ENCODE measurements at regions not wholly inside any gene's neighbourhood (a gene's known extent, or its start where the extent isn't known, plus 50 kb on each side); places are given as distances from the start of the nearest gene placed in this dataset.

- intact Hi-C loops (cut with micrococcal nuclease), result no loop called here
- Mint-ChIP-seq H3K27ac (no peak overlapping the region), H3K9me3 (no peaks in the 10 kb centered on the region), H3K4me1 (ENCODE audit: low read depth) (no peaks in the 10 kb centered on the region), H3K4me3 (no peak overlapping the region), H3K36me3 (ENCODE audit: low read depth) (no peaks in the 10 kb centered on the region), H3K27me3 (ENCODE audit: low read depth) (no peaks in the 10 kb centered on the region)
- DNase-seq, result no peak
- CTCF ChIA-PET, result interaction anchor here (0.6 kb wide), 1 partner anchor 10 kb away, joined by 3 read pairs; no protein-coding TSS in a partner anchor
Measured at GRCh38 chr1:244952280-244952933, 88.1 kb upstream of the HNRNPU start.

- DNase-seq, result no peak
- CTCF ChIA-PET, result no interaction called here
- Mint-ChIP-seq H3K9me3 (no peaks in the 10 kb centered on the region), H3K27me3 (ENCODE audit: low read depth) (no peaks in the 10 kb centered on the region), H3K36me3 (ENCODE audit: low read depth) (no peaks in the 10 kb centered on the region), H3K4me3 (no peak overlapping the region), H3K27ac (no peak overlapping the region), H3K4me1 (ENCODE audit: low read depth) (no peaks in the 10 kb centered on the region)
- intact Hi-C loops (cut with micrococcal nuclease), result no loop called here
Measured at GRCh38 chr1:244948416-244948815, 84.1 kb upstream of the HNRNPU start.

GRCh38 chr1:244945109-244945671, 80.8 kb upstream of the HNRNPU start:
- Mint-ChIP-seq H3K9me3 (no peaks in the 10 kb centered on the region), H3K4me3 (no peak overlapping the region), H3K27me3 (ENCODE audit: low read depth) (no peaks in the 10 kb centered on the region), H3K27ac (no peak overlapping the region), H3K36me3 (ENCODE audit: low read depth) (no peaks in the 10 kb centered on the region), H3K4me1 (ENCODE audit: low read depth) (no peaks in the 10 kb centered on the region)
- intact Hi-C loops (cut with micrococcal nuclease), result no loop called here
- CTCF ChIA-PET, result interaction anchor here (0.6 to 0.7 kb wide), 2 partner anchors 15 to 1530 kb away, joined by 3 read pairs; no protein-coding TSS in a partner anchor
- no peak for DNase-seq

- H3K9me3 Mint-ChIP-seq, result no peaks in the 10 kb centered on the region
- H3K27me3 Mint-ChIP-seq (ENCODE audit: low read depth), result no peaks in the 10 kb centered on the region
- H3K27ac Mint-ChIP-seq, result no peak overlapping the region
Measured at GRCh38 chr1:244941121-244941520, 76.8 kb upstream of the HNRNPU start.

GRCh38 chr1:244937099-244937498, 72.8 kb upstream of the HNRNPU start:
- Mint-ChIP-seq H3K27ac (no peak overlapping the region), H3K9me3 (no peaks in the 10 kb centered on the region), H3K4me1 (ENCODE audit: low read depth) (no peaks in the 10 kb centered on the region), H3K4me3 (no peak overlapping the region), H3K27me3 (ENCODE audit: low read depth) (no peaks in the 10 kb centered on the region), H3K36me3 (ENCODE audit: low read depth) (no peaks in the 10 kb centered on the region)
- intact Hi-C loops (cut with micrococcal nuclease), result no loop called here
- no peak for DNase-seq
- CTCF ChIA-PET, result interaction anchor here (1.8 kb wide), 1 partner anchor 17 kb away, joined by 3 read pairs; no protein-coding TSS in a partner anchor

More at GRCh38 chr1:244941121-244941520, 76.8 kb upstream of the HNRNPU start:
- no peak overlapping the region for H3K4me3 Mint-ChIP-seq
- no peaks in the 10 kb centered on the region for H3K4me1 Mint-ChIP-seq (ENCODE audit: low read depth)
- H3K36me3 Mint-ChIP-seq (ENCODE audit: low read depth), result no peaks in the 10 kb centered on the region
- no peak for DNase-seq
- CTCF ChIA-PET, result interaction anchor here (0.6 kb wide), 1 partner anchor 102 kb away, joined by 3 read pairs; no protein-coding TSS in a partner anchor
- intact Hi-C loops (cut with micrococcal nuclease), result no loop called here

GRCh38 chr1:244920911-244921761, 56.8 kb upstream of the HNRNPU start:
- Mint-ChIP-seq H3K4me3 (no peak overlapping the region), H3K27me3 (ENCODE audit: low read depth) (no peaks in the 10 kb centered on the region), H3K4me1 (ENCODE audit: low read depth) (peaks cover 11% of the 10 kb centered on the region), H3K9me3 (no peaks in the 10 kb centered on the region), H3K36me3 (ENCODE audit: low read depth) (no peaks in the 10 kb centered on the region), H3K27ac (no peak overlapping the region)
- no peak for DNase-seq
- intact Hi-C loops (cut with micrococcal nuclease), result no loop called here
- CTCF ChIA-PET, result interaction anchor here (0.7 to 0.9 kb wide), 3 partner anchors 119 to 161 kb away, joined by 4 to 8 read pairs (median 4); no protein-coding TSS in a partner anchor

- no peaks in the 10 kb centered on the region for H3K27me3 Mint-ChIP-seq (ENCODE audit: low read depth)
- peaks cover 11% of the 10 kb centered on the region for H3K4me1 Mint-ChIP-seq (ENCODE audit: low read depth)
- CTCF ChIA-PET, result interaction anchor here (0.6 kb wide), 2 partner anchors 33 to 88 kb away, joined by 3 to 4 read pairs; no protein-coding TSS in a partner anchor
- intact Hi-C loops (cut with micrococcal nuclease), result loop anchor here (2.0 kb wide), 1 partner anchor 51 kb away; no protein-coding TSS in a partner anchor
- DNase-seq, result no peak
- no peaks in the 10 kb centered on the region for H3K36me3 Mint-ChIP-seq (ENCODE audit: low read depth)
- H3K27ac Mint-ChIP-seq, result peak overlapping the region; percentile 30
- peak overlapping the region; percentile 77 for H3K4me3 Mint-ChIP-seq
- no peaks in the 10 kb centered on the region for H3K9me3 Mint-ChIP-seq
Measured at GRCh38 chr1:244919320-244920282, 55.3 kb upstream of the HNRNPU start.

GRCh38 chr1:244918421-244919319, 54.3 kb upstream of the HNRNPU start:
- Mint-ChIP-seq H3K27me3 (ENCODE audit: low read depth) (no peaks in the 10 kb centered on the region), H3K27ac (peak overlapping the region; percentile 30), H3K4me1 (ENCODE audit: low read depth) (peaks cover 11% of the 10 kb centered on the region), H3K9me3 (no peaks in the 10 kb centered on the region), H3K4me3 (peak overlapping the region; percentile 77), H3K36me3 (ENCODE audit: low read depth) (no peaks in the 10 kb centered on the region)
- CTCF ChIA-PET, result interaction anchor here (0.6 kb wide), 2 partner anchors 32 to 87 kb away, joined by 3 to 4 read pairs; no protein-coding TSS in a partner anchor
- peak; percentile 44 for DNase-seq
- intact Hi-C loops (cut with micrococcal nuclease), result loop anchor here (1.0 to 2.0 kb wide), 2 partner anchors 52 to 54 kb away; partner anchors contain the start of gene HNRNPU

GRCh38 chr1:244917073-244917670, 52.8 kb upstream of the HNRNPU start:
- Mint-ChIP-seq H3K27me3 (ENCODE audit: low read depth) (no peaks in the 10 kb centered on the region), H3K4me1 (ENCODE audit: low read depth) (peaks cover 11% of the 10 kb centered on the region), H3K9me3 (no peaks in the 10 kb centered on the region), H3K27ac (no peak overlapping the region), H3K4me3 (no peak overlapping the region), H3K36me3 (ENCODE audit: low read depth) (no peaks in the 10 kb centered on the region)
- no peak for DNase-seq
- CTCF ChIA-PET, result interaction anchor here (1.5 kb wide), 1 partner anchor 116 kb away, joined by 5 read pairs; no protein-coding TSS in a partner anchor
- intact Hi-C loops (cut with micrococcal nuclease), result no loop called here

- no peak overlapping the region for H3K27ac Mint-ChIP-seq
- peaks cover 11% of the 10 kb centered on the region for H3K4me1 Mint-ChIP-seq (ENCODE audit: low read depth)
- no peaks in the 10 kb centered on the region for H3K36me3 Mint-ChIP-seq (ENCODE audit: low read depth)
- no peaks in the 10 kb centered on the region for H3K27me3 Mint-ChIP-seq (ENCODE audit: low read depth)
- no peak overlapping the region for H3K4me3 Mint-ChIP-seq
- intact Hi-C loops (cut with micrococcal nuclease), result no loop called here
- H3K9me3 Mint-ChIP-seq, result no peaks in the 10 kb centered on the region
- no peak for DNase-seq
- CTCF ChIA-PET, result interaction anchor here (1.0 to 1.5 kb wide), 2 partner anchors 65 to 114 kb away, joined by 5 read pairs; no protein-coding TSS in a partner anchor
Measured at GRCh38 chr1:244915736-244916135, 51.4 kb upstream of the HNRNPU start.

All from activated naive CD4-positive, alpha-beta T cell treated with anti-CD3 and anti-CD28 coated beads for 36 hours (primary cell).